Glomerular endothelial cell (primary cell): ENCODE measurements at regions not wholly inside any gene's neighbourhood (a gene's known extent, or its start where the extent isn't known, plus 50 kb on each side); places are given as distances from the start of the nearest gene placed in this dataset.
"Not testable (repeated sequence)": the region's sequence is repeated elsewhere in the genome, so short reads cannot be mapped to it uniquely, and the experiment has no call there.

ENCODE experiments used
- DNase-seq: peaks from one replicate; pipeline ENCODE4 v3.0.0-alpha.2; 2011; ENCODE audit warnings: low read depth, low spot score; ENCODE audit errors: extremely low read depth

GRCh38 chr2:235105821-235106359 is 154.1 kb downstream of the SH3BP4 start:
- DNase-seq = no peak

GRCh38 chr2:235106874-235107639 is 155.2 kb downstream of the SH3BP4 start:
- peak; percentile 47 for DNase-seq

GRCh38 chr2:235107640-235107951 is 155.8 kb downstream of the SH3BP4 start:
- no peak for DNase-seq

GRCh38 chr2:235109561-235109960 is 157.7 kb downstream of the SH3BP4 start:
- DNase-seq = not testable (repeated sequence)

- no peak for DNase-seq
Measured at GRCh38 chr2:235112365-235112764, 160.5 kb downstream of the SH3BP4 start.

GRCh38 chr2:235113854-235114253 is 162.0 kb downstream of the SH3BP4 start:
- DNase-seq = no peak

- no peak for DNase-seq
Measured at GRCh38 chr2:235114286-235114685, 162.5 kb downstream of the SH3BP4 start.

GRCh38 chr2:235115521-235115920 is 163.7 kb downstream of the SH3BP4 start:
- DNase-seq = no peak

GRCh38 chr2:235116885-235117492 is 165.2 kb downstream of the SH3BP4 start:
- DNase-seq = peak; percentile 33

GRCh38 chr2:235126768-235127167 is 175.0 kb downstream of the SH3BP4 start:
- DNase-seq = no peak

- no peak for DNase-seq
Measured at GRCh38 chr2:235127931-235128330, 176.1 kb downstream of the SH3BP4 start.

- DNase-seq = no peak
Measured at GRCh38 chr2:235129850-235130249, 178.0 kb downstream of the SH3BP4 start.

- no peak for DNase-seq
Measured at GRCh38 chr2:235131334-235132305, 179.8 kb downstream of the SH3BP4 start.

- no peak for DNase-seq
Measured at GRCh38 chr2:235132651-235133050, 180.8 kb downstream of the SH3BP4 start.

GRCh38 chr2:235133837-235134236 is 182.0 kb downstream of the SH3BP4 start:
- no peak for DNase-seq

- no peak for DNase-seq
Measured at GRCh38 chr2:235134420-235134819, 182.6 kb downstream of the SH3BP4 start.

- DNase-seq = no peak
Measured at GRCh38 chr2:235135195-235135965, 183.6 kb downstream of the SH3BP4 start.

GRCh38 chr2:235135990-235136561 is 184.3 kb downstream of the SH3BP4 start:
- DNase-seq = peak; percentile 36

GRCh38 chr2:235138339-235138738 is 186.5 kb downstream of the SH3BP4 start:
- no peak for DNase-seq
